Liver (tissue), 3 donors: ENCODE measurements at regions not wholly inside any gene's neighbourhood (a gene's known extent, or its start where the extent isn't known, plus 50 kb on each side); places are given as distances from the start of the nearest gene placed in this dataset.

Source experiments
- CTCF ChIP-seq: fragments of 150-350 bp; IDR thresholded peaks from 2 replicates; pipeline ENCODE4 v1.5.1; 2017; ENCODE audit warnings: improper control_type of control experiment, low read depth, low read length; ENCODE audit not compliant: missing input control
- GABPA ChIP-seq, 2 donors: IDR thresholded peaks in 1 of 2; conservative IDR thresholded peaks in 1 of 2; 2 replicates each; pipeline ENCODE4 v1.6.1; 2016; ENCODE audit warnings: antibody characterized with exemption in 2 of 2, mild to moderate bottlenecking in 1 of 2, moderate library complexity in 1 of 2
- MAX ChIP-seq: IDR thresholded peaks from 2 replicates; pipeline ENCODE4 v1.6.1; 2016; ENCODE audit warnings: antibody characterized with exemption
- RAD21 ChIP-seq, 2 donors: IDR thresholded peaks; 2 replicates each; pipeline ENCODE4 v1.6.1; 2016; ENCODE audit warnings: antibody characterized with exemption in 2 of 2, mild to moderate bottlenecking in 2 of 2
- donor health status: healthy.
- donor health status: healthy.

GRCh38 chr5:128641861-128642260 lies 103.8 kb upstream of the FBN2 start:
- TF ChIP-seq CTCF (no peak), MAX (no peak), GABPA (IDR thresholded peaks at IDR 0.05 in 1 of 2, conservative IDR thresholded peaks at IDR 0.05 in 1 of 2) (no peak), RAD21 (IDR thresholded peaks at IDR 0.05) (no peak)
